Nephron (organoid): ENCODE measurements at regions not wholly inside any gene's neighbourhood (a gene's known extent, or its start where the extent isn't known, plus 50 kb on each side); places are given as distances from the start of the nearest gene placed in this dataset.

Experiments
- H3K27ac Mint-ChIP-seq, 3 experiments: 2 replicates each; pipeline ENCODE4 v1.8.0; 2020; ENCODE audit warnings: mixed read lengths in 3 of 3, mild to moderate bottlenecking in 2 of 3, moderate library complexity in 1 of 3
- H3K27me3 Mint-ChIP-seq: 2 replicates; pipeline ENCODE4 v1.8.0; 2021; ENCODE audit warnings: low read depth, mild to moderate bottlenecking, moderate library complexity, mixed read lengths
- H3K36me3 Mint-ChIP-seq: 2 replicates; pipeline ENCODE4 v1.8.0; 2020; ENCODE audit warnings: low read depth, mixed read lengths
- H3K4me1 Mint-ChIP-seq: 2 replicates; pipeline ENCODE4 v1.8.0; 2020; ENCODE audit warnings: mixed read lengths
- H3K4me3 Mint-ChIP-seq, 3 experiments: 2 replicates each; pipeline ENCODE4 v1.8.0; 2020; ENCODE audit warnings: mild to moderate bottlenecking in 3 of 3, mixed read lengths in 3 of 3, moderate library complexity in 2 of 3
- H3K9me3 Mint-ChIP-seq: 2 replicates; pipeline ENCODE4 v1.8.0; 2020; ENCODE audit warnings: mixed read lengths
- TF ChIP-seq, protein P1 (sequence below), 3 experiments: fragments of 200-600 bp; sonication (generic); IDR thresholded peaks; one replicate each; pipeline ENCODE4 v1.5.0; 2021; ENCODE audit warnings: antibody characterized with exemption in 3 of 3; ENCODE audit not compliant: unreplicated experiment in 3 of 3

DNA sequence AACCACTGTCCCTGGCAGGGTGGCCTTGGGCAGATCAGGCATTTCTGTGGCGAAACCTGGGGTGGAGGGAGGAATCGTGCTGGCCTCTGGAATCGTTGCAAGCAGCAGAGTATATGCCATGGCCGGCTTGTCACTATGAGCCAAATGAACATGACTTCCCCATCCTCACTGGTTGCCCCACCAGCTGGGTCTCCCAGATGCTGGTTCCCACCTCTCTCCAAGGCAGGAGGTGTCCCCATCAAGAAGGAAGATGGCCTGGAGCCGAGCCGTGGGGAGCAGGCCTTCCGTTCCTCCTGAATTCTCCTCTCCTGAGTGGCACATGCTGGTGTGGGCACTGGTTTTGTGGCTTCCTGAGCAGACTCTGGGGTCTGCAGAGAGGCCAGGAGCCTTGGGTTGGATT lies 60.2 kb upstream of the ACTRT2 start:
- Mint-ChIP-seq H3K27me3 (peaks cover 9% of the 10 kb centered on the region), H3K36me3 (peaks cover 3% of the 10 kb centered on the region), H3K9me3 (peaks cover 34% of the 10 kb centered on the region), H3K4me3 (no peak overlapping the region), H3K27ac (no peak overlapping the region), H3K4me1 (no peaks in the 10 kb centered on the region)
- TF ChIP-seq, protein P1, sequence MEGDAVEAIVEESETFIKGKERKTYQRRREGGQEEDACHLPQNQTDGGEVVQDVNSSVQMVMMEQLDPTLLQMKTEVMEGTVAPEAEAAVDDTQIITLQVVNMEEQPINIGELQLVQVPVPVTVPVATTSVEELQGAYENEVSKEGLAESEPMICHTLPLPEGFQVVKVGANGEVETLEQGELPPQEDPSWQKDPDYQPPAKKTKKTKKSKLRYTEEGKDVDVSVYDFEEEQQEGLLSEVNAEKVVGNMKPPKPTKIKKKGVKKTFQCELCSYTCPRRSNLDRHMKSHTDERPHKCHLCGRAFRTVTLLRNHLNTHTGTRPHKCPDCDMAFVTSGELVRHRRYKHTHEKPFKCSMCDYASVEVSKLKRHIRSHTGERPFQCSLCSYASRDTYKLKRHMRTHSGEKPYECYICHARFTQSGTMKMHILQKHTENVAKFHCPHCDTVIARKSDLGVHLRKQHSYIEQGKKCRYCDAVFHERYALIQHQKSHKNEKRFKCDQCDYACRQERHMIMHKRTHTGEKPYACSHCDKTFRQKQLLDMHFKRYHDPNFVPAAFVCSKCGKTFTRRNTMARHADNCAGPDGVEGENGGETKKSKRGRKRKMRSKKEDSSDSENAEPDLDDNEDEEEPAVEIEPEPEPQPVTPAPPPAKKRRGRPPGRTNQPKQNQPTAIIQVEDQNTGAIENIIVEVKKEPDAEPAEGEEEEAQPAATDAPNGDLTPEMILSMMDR (IDR thresholded peaks at IDR 0.05; ENCODE audit: unreplicated experiment in 3 of 3) = no peak

DNA sequence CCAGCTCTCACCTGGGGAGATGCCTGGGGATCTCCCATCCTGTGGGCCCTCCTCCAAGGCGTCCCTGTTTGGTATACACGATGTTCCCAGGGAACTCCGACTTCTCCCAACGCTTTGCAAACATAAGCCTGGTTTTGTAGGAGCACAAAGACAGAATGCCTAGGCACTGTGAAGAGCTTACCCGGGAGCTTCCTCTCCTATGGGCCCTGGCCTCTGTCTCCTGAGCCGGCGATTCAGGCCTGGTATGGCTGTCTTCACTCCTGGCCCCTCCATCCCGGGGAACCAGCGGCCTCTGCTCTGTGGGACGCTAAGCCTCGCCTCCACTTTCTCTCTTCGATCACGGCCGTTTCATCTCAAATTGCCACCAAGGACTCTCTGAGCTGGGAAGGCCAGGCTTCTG lies 59.6 kb upstream of the ACTRT2 start:
- TF ChIP-seq, protein P1 (IDR thresholded peaks at IDR 0.05; ENCODE audit: unreplicated experiment in 3 of 3) = no peak
- Mint-ChIP-seq H3K9me3 (peaks cover 28% of the 10 kb centered on the region), H3K4me3 (no peak overlapping the region), H3K27me3 (peaks cover 10% of the 10 kb centered on the region), H3K4me1 (peaks cover 3% of the 10 kb centered on the region), H3K36me3 (no peaks in the 10 kb centered on the region), H3K27ac (no peak overlapping the region)

DNA sequence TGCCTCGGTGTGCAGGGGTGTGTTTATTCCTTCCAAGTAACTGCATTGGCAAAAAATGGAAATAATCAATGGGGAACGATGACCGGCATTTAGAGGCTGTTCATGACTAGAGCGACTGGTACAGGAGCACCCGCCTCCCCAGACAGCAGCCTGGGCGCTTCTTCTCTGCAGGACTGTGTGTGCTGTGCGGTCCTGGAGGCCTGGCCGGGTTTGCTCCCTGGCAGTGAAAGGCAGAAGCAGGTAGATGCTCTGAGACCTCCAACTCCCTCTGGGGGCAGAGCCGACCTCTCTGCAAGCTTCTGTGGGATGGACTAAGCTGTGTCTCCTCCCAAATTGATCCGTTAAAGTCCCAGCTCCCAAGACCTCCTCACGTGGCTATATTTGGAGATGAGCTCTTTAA lies 59.2 kb upstream of the ACTRT2 start:
- H3K27me3 Mint-ChIP-seq = peaks cover 13% of the 10 kb centered on the region
- H3K9me3 Mint-ChIP-seq = peaks cover 26% of the 10 kb centered on the region
- no peak overlapping the region for H3K4me3 Mint-ChIP-seq
- no peak overlapping the region for H3K27ac Mint-ChIP-seq
- peaks cover 7% of the 10 kb centered on the region for H3K4me1 Mint-ChIP-seq
- TF ChIP-seq, protein P1 (IDR thresholded peaks at IDR 0.05; ENCODE audit: unreplicated experiment in 3 of 3) = no peak
- no peaks in the 10 kb centered on the region for H3K36me3 Mint-ChIP-seq

DNA sequence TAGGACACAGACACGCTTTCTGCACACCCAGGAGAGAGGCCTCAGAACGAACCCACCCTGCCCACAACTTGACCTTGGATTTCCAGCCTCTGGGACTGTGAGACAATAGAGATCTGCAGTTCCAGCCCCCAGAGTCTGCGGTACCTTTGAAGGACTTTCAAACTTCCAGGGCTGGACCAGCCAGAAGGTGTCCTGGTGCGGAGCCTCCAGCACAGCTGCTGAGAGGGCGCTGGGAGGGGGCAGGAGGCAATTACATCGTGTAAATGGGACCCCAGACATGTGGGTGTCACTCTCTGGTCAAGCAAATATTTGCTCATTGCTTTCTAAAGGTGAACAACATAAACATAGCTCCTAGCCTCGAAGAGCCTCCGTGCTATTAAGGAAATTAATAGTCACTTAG lies 58.7 kb upstream of the ACTRT2 start:
- H3K36me3 Mint-ChIP-seq = no peaks in the 10 kb centered on the region
- no peak overlapping the region for H3K4me3 Mint-ChIP-seq
- TF ChIP-seq, protein P1 (IDR thresholded peaks at IDR 0.05; ENCODE audit: unreplicated experiment in 3 of 3) = no peak
- peaks cover 13% of the 10 kb centered on the region for H3K27me3 Mint-ChIP-seq
- H3K4me1 Mint-ChIP-seq = peaks cover 7% of the 10 kb centered on the region
- no peak overlapping the region for H3K27ac Mint-ChIP-seq
- peaks cover 25% of the 10 kb centered on the region for H3K9me3 Mint-ChIP-seq

DNA sequence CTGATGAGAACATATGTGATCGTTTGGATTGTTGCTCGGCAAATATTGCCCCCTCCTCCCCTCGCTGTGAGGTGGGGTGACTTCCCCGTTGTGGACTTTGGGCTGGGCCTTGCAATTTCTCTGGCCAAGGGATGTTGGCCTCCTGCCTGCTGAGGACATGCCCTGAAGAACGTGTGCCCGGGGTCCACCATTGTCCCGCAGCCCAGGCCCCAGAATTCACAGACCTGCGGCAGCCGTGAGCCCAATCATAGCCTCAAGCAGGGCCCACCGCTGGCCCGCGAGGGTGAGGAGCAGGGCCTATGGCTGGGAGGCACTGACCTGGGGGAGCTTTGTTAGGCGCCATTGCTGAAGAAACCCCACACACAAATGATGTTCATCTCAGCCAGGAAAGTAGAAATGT lies 58.3 kb upstream of the ACTRT2 start:
- TF ChIP-seq, protein P1 (IDR thresholded peaks at IDR 0.05; ENCODE audit: unreplicated experiment in 3 of 3) = no peak
- H3K4me3 Mint-ChIP-seq = no peak overlapping the region
- peaks cover 21% of the 10 kb centered on the region for H3K9me3 Mint-ChIP-seq
- H3K27me3 Mint-ChIP-seq = peaks cover 13% of the 10 kb centered on the region
- peaks cover 7% of the 10 kb centered on the region for H3K4me1 Mint-ChIP-seq
- no peak overlapping the region for H3K27ac Mint-ChIP-seq
- no peaks in the 10 kb centered on the region for H3K36me3 Mint-ChIP-seq

DNA sequence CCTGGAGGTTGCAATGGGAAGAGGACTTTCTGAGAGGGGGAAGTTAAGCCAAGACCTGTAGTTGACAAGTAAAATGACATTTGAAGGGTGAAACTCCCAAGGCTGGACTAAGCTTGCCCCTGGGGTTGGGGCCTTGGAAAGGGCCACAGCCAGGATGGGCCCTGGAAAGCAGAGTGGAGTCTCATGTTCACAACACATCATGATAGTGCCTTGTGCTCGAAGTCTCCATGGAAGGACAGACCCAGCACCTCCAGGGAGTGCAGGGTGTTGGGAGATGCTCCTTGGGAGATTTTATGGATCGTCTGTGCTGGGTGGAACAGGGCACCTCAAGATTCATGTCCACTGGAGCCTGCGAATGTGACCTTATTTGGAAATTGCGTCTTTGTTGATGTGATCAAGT lies 55.6 kb upstream of the ACTRT2 start:
- H3K27ac Mint-ChIP-seq = no peak overlapping the region
- H3K36me3 Mint-ChIP-seq = no peaks in the 10 kb centered on the region
- no peak overlapping the region for H3K4me3 Mint-ChIP-seq
- peaks cover 33% of the 10 kb centered on the region for H3K27me3 Mint-ChIP-seq
- TF ChIP-seq, protein P1 (IDR thresholded peaks at IDR 0.05; ENCODE audit: unreplicated experiment in 3 of 3) = no peak
- H3K9me3 Mint-ChIP-seq = peaks cover 7% of the 10 kb centered on the region
- peaks cover 13% of the 10 kb centered on the region for H3K4me1 Mint-ChIP-seq
